WTC11 (cell line): ENCODE measurements at regions not wholly inside any gene's neighbourhood (a gene's known extent, or its start where the extent isn't known, plus 50 kb on each side); places are given as distances from the start of the nearest gene placed in this dataset.

Source experiments
- ATAC-seq: fragments of 200-7000 bp; cut with Tn5 transposase; 2 replicates; pipeline ENCODE4 v1.10.0; 2021; ENCODE audit warnings: mild to moderate bottlenecking, moderate library complexity
- CTCF ChIA-PET: fragments of 300-600 bp; sonication (Branson Sonifier 250); formaldehyde crosslinking; loops from one replicate; lab custom pipeline; 2021; ENCODE audit warnings: antibody characterized with exemption; lab: Charles Lee
- POLR2A ChIA-PET: fragments of 350-600 bp; sonication (Branson Sonifier 250); formaldehyde crosslinking; loops from one replicate; lab custom pipeline; 2021; ENCODE audit warnings: antibody characterized with exemption; lab: Charles Lee
- DNase-seq: peaks from one replicate; pipeline ENCODE4 v3.0.0; 2021; ENCODE audit warnings: low spot score
- H3K27ac Mint-ChIP-seq: 2 replicates; pipeline ENCODE4 v1.8.0; 2021; ENCODE audit warnings: mixed read lengths
- H3K27me3 Mint-ChIP-seq: 2 replicates; pipeline ENCODE4 v1.8.0; 2021; ENCODE audit warnings: low read depth, mild to moderate bottlenecking, moderate library complexity, mixed read lengths
- H3K36me3 Mint-ChIP-seq: 2 replicates; pipeline ENCODE4 v1.8.0; 2021; ENCODE audit warnings: mixed read lengths
- H3K4me1 Mint-ChIP-seq: 2 replicates; pipeline ENCODE4 v1.8.0; 2022; ENCODE audit warnings: mixed read lengths
- H3K4me3 Mint-ChIP-seq: 2 replicates; pipeline ENCODE4 v1.8.0; 2021; ENCODE audit warnings: mild to moderate bottlenecking, moderate library complexity, mixed read lengths
- H3K9me3 Mint-ChIP-seq: 2 replicates; pipeline ENCODE4 v1.8.0; 2021; ENCODE audit warnings: mixed read lengths
- CBFB ChIP-seq: sonication (generic); formaldehyde crosslinking; IDR thresholded peaks from 2 replicates; pipeline ENCODE4 v1.8.1; 2022; ENCODE audit warnings: mild to moderate bottlenecking, low read depth, missing genetic modification reagents
- GRHL2 ChIP-seq: fragments of 250-450 bp; sonication (Bioruptor Pico); IDR thresholded peaks from 2 replicates; pipeline ENCODE4 v1.8.0; 2022; ENCODE audit warnings: mild to moderate bottlenecking, moderate library complexity; ENCODE audit not compliant: insufficient replicate concordance, severe bottlenecking
- JUN ChIP-seq: sonication (generic); formaldehyde crosslinking; IDR thresholded peaks from 2 replicates; pipeline ENCODE4 v1.8.0; 2023; ENCODE audit warnings: mild to moderate bottlenecking, missing genetic modification reagents
- MXD4 ChIP-seq: fragments of 250-450 bp; sonication (Bioruptor Pico); IDR thresholded peaks from 2 replicates; pipeline ENCODE4 v1.8.0; 2021; ENCODE audit warnings: mild to moderate bottlenecking, moderate library complexity, borderline replicate concordance
- NFYB ChIP-seq: sonication (generic); formaldehyde crosslinking; conservative IDR thresholded peaks from 2 replicates; pipeline ENCODE4 v1.8.0; 2022; ENCODE audit warnings: low read depth, missing genetic modification reagents
- OVOL2 ChIP-seq: fragments of 250-450 bp; sonication (Bioruptor Pico); IDR thresholded peaks from 2 replicates; pipeline ENCODE4 v1.9.0; 2021; ENCODE audit warnings: mild to moderate bottlenecking, borderline replicate concordance
- RORB ChIP-seq: fragments of 250-450 bp; sonication (Bioruptor Pico); IDR thresholded peaks from 2 replicates; pipeline ENCODE4 v1.9.0; 2021; ENCODE audit warnings: mild to moderate bottlenecking
- SMAD3 ChIP-seq: sonication (generic); formaldehyde crosslinking; IDR thresholded peaks from 2 replicates; pipeline ENCODE4 v1.8.0; 2022; ENCODE audit warnings: missing genetic modification reagents, mild to moderate bottlenecking, borderline replicate concordance
- ZNF138 ChIP-seq: sonication (generic); formaldehyde crosslinking; conservative IDR thresholded peaks from 2 replicates; pipeline ENCODE4 v1.8.1; 2022; ENCODE audit warnings: mild to moderate bottlenecking, moderate library complexity, missing genetic modification reagents
- ZNF317 ChIP-seq: sonication (generic); formaldehyde crosslinking; IDR thresholded peaks from 2 replicates; pipeline ENCODE4 v1.8.1; 2023; ENCODE audit warnings: low read depth, mild to moderate bottlenecking, moderate library complexity, missing genetic modification reagents, borderline replicate concordance
- ZNF396 ChIP-seq: fragments of 250-450 bp; sonication (Bioruptor Pico); IDR thresholded peaks from 2 replicates; pipeline ENCODE4 v1.8.0; 2021; ENCODE audit warnings: mild to moderate bottlenecking, moderate library complexity, borderline replicate concordance
- ZNF423 ChIP-seq: fragments of 250-450 bp; sonication (Bioruptor Pico); IDR thresholded peaks from 2 replicates; pipeline ENCODE4 v2.1.2; 2022; ENCODE audit warnings: mild to moderate bottlenecking, moderate library complexity
- TF ChIP-seq, protein P1 (sequence below): sonication (generic); formaldehyde crosslinking; IDR thresholded peaks from 2 replicates; pipeline ENCODE4 v1.8.0; 2022; ENCODE audit warnings: mild to moderate bottlenecking, missing genetic modification reagents
- TF ChIP-seq, protein P2 (sequence below): sonication (generic); formaldehyde crosslinking; IDR thresholded peaks from 2 replicates; pipeline ENCODE4 v1.8.0; 2023; ENCODE audit warnings: missing genetic modification reagents
- TF ChIP-seq, protein P3 (sequence below): sonication (generic); formaldehyde crosslinking; IDR thresholded peaks from 2 replicates; pipeline ENCODE4 v1.8.0; 2022; ENCODE audit warnings: missing genetic modification reagents
- TF ChIP-seq, protein P4 (sequence below): sonication (generic); formaldehyde crosslinking; IDR thresholded peaks from 2 replicates; pipeline ENCODE4 v1.8.0; 2022; ENCODE audit warnings: mild to moderate bottlenecking, missing genetic modification reagents
- TF ChIP-seq, protein P5 (sequence below): sonication (generic); formaldehyde crosslinking; IDR thresholded peaks from 2 replicates; pipeline ENCODE4 v1.8.0; 2023; ENCODE audit warnings: mild to moderate bottlenecking, missing genetic modification reagents

DNA sequence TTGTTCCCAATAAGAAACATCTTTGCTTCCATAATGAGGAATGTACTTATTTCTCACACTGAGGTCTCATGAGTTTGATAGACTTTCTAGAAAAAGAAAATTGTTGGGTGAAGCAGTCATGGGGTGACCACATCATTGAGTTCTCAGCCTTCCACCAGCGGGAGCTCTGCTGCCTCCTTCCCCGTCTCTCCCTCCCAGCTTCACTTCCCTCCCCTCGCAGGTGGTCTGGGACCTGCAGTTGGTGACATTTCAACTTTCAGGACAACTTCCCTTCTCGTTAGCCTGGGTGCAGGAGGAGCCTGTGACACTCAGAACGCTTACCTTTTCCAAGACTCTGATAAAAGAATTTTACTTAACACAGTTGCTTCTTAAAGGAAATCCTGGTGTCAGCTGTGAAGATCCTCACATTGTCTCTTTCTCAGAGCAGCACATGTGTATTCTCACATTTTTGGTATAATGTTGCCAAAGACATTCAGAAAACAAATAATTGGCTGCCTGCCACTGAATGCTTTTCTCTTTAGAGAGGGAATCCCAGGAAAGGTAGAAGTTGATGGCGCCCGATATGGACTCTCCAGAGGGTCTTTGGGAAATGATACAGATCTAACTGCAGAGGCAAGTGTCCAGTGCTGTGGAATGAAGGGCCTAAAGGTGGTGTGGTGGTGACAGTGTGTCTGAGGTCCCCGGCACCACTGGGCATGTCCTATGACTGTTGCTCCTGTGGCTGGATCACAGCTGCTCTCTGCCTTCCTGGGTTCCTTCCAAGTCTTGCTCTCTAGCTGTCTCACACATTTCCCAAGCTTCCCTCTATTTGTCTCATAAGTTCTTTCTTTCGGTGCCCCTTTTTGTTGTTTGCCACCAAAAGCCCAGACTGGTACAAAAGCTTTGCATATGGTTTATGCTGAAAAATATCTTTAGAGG is 238.1 kb downstream of the GAS1 start:
- H3K9me3 Mint-ChIP-seq, result no peaks in the 10 kb centered on the region
- no peak overlapping the region for H3K4me3 Mint-ChIP-seq
- POLR2A ChIA-PET, result no interaction called here
- DNase-seq, result no peak
- H3K4me1 Mint-ChIP-seq, result peaks cover 10% of the 10 kb centered on the region
- no peak overlapping the region for H3K27ac Mint-ChIP-seq
- ATAC-seq, result no peak
- no peaks in the 10 kb centered on the region for H3K27me3 Mint-ChIP-seq
- CTCF ChIA-PET, result interaction anchor here (1.6 kb wide), 1 partner anchor 71 kb away, joined by 4 read pairs; no protein-coding TSS in a partner anchor
- TF ChIP-seq ZNF423 (CRISPR knock-in tag), result no peak
- TF ChIP-seq, protein P1, sequence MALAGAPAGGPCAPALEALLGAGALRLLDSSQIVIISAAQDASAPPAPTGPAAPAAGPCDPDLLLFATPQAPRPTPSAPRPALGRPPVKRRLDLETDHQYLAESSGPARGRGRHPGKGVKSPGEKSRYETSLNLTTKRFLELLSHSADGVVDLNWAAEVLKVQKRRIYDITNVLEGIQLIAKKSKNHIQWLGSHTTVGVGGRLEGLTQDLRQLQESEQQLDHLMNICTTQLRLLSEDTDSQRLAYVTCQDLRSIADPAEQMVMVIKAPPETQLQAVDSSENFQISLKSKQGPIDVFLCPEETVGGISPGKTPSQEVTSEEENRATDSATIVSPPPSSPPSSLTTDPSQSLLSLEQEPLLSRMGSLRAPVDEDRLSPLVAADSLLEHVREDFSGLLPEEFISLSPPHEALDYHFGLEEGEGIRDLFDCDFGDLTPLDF (CRISPR knock-in tag), result no peak
- TF ChIP-seq SMAD3 (CRISPR knock-in tag), result no peak
- no peak for TF ChIP-seq ZNF396 (CRISPR knock-in tag)
- TF ChIP-seq, protein P2, sequence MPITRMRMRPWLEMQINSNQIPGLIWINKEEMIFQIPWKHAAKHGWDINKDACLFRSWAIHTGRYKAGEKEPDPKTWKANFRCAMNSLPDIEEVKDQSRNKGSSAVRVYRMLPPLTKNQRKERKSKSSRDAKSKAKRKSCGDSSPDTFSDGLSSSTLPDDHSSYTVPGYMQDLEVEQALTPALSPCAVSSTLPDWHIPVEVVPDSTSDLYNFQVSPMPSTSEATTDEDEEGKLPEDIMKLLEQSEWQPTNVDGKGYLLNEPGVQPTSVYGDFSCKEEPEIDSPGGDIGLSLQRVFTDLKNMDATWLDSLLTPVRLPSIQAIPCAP (CRISPR knock-in tag), result no peak
- TF ChIP-seq, all 79 proteins: peak for 0
- H3K36me3 Mint-ChIP-seq, result no peaks in the 10 kb centered on the region

DNA sequence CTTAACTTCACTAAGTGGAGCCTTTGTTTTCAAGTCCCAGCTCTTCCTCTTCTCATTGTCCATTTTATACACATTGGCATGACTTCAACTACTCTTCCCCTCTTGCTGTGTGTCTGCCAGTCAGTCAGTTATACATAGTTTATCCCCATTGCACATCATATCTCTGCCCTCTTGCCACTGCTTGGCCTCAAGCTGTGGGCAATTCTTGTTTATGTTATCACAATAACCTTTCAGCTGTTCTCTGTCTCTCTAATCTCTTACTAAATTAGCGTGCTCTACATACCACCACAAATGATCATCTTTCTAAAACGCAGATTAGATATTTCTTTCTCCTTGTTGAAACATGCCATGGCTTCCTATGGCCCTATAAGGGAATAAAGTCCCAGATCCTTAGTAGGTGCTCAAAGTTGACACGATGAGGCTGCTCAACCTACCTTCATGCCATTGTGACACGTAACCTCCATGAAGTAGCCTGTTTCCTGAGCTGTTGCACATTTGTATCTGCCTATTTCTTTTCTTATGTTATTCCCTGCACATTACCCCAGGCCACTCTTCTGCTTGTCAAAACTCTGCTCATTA is 239.3 kb downstream of the GAS1 start:
- no peak for DNase-seq
- ATAC-seq, result no peak
- no peak overlapping the region for H3K4me3 Mint-ChIP-seq
- ChIA-PET CTCF (no interaction called here), POLR2A (no interaction called here)
- no peaks in the 10 kb centered on the region for H3K9me3 Mint-ChIP-seq
- H3K4me1 Mint-ChIP-seq, result peaks cover 10% of the 10 kb centered on the region
- TF ChIP-seq, protein P3, sequence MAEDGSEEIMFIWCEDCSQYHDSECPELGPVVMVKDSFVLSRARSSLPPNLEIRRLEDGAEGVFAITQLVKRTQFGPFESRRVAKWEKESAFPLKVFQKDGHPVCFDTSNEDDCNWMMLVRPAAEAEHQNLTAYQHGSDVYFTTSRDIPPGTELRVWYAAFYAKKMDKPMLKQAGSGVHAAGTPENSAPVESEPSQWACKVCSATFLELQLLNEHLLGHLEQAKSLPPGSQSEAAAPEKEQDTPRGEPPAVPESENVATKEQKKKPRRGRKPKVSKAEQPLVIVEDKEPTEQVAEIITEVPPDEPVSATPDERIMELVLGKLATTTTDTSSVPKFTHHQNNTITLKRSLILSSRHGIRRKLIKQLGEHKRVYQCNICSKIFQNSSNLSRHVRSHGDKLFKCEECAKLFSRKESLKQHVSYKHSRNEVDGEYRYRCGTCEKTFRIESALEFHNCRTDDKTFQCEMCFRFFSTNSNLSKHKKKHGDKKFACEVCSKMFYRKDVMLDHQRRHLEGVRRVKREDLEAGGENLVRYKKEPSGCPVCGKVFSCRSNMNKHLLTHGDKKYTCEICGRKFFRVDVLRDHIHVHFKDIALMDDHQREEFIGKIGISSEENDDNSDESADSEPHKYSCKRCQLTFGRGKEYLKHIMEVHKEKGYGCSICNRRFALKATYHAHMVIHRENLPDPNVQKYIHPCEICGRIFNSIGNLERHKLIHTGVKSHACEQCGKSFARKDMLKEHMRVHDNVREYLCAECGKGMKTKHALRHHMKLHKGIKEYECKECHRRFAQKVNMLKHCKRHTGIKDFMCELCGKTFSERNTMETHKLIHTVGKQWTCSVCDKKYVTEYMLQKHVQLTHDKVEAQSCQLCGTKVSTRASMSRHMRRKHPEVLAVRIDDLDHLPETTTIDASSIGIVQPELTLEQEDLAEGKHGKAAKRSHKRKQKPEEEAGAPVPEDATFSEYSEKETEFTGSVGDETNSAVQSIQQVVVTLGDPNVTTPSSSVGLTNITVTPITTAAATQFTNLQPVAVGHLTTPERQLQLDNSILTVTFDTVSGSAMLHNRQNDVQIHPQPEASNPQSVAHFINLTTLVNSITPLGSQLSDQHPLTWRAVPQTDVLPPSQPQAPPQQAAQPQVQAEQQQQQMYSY, result no peak
- no peak for TF ChIP-seq ZNF317 (CRISPR knock-in tag)
- no peak for TF ChIP-seq ZNF396 (CRISPR knock-in tag)
- TF ChIP-seq ZNF138 (CRISPR knock-in tag), result no peak
- no peak for TF ChIP-seq JUN
- TF ChIP-seq CBFB, result no peak
- no peak for TF ChIP-seq MXD4 (CRISPR knock-in tag)
- TF ChIP-seq, protein P4, sequence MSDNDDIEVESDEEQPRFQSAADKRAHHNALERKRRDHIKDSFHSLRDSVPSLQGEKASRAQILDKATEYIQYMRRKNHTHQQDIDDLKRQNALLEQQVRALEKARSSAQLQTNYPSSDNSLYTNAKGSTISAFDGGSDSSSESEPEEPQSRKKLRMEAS (CRISPR knock-in tag), result no peak
- TF ChIP-seq NFYB (CRISPR knock-in tag), result no peak
- TF ChIP-seq, protein P1 (CRISPR knock-in tag), result no peak
- no peak for TF ChIP-seq GRHL2
- no peak for TF ChIP-seq RORB
- TF ChIP-seq OVOL2, result no peak
- TF ChIP-seq, protein P5, sequence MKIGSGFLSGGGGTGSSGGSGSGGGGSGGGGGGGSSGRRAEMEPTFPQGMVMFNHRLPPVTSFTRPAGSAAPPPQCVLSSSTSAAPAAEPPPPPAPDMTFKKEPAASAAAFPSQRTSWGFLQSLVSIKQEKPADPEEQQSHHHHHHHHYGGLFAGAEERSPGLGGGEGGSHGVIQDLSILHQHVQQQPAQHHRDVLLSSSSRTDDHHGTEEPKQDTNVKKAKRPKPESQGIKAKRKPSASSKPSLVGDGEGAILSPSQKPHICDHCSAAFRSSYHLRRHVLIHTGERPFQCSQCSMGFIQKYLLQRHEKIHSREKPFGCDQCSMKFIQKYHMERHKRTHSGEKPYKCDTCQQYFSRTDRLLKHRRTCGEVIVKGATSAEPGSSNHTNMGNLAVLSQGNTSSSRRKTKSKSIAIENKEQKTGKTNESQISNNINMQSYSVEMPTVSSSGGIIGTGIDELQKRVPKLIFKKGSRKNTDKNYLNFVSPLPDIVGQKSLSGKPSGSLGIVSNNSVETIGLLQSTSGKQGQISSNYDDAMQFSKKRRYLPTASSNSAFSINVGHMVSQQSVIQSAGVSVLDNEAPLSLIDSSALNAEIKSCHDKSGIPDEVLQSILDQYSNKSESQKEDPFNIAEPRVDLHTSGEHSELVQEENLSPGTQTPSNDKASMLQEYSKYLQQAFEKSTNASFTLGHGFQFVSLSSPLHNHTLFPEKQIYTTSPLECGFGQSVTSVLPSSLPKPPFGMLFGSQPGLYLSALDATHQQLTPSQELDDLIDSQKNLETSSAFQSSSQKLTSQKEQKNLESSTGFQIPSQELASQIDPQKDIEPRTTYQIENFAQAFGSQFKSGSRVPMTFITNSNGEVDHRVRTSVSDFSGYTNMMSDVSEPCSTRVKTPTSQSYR, result no peak
- H3K27ac Mint-ChIP-seq, result no peak overlapping the region
- H3K36me3 Mint-ChIP-seq, result no peaks in the 10 kb centered on the region
- H3K27me3 Mint-ChIP-seq, result no peaks in the 10 kb centered on the region
